Large intestine (tissue), 3 donors: ENCODE measurements at regions not wholly inside any gene's neighbourhood (a gene's known extent, or its start where the extent isn't known, plus 50 kb on each side); places are given as distances from the start of the nearest gene placed in this dataset.

Source experiments
- DNase-seq, 2 donors: peaks; one replicate each; pipeline versions ENCODE4 v3.0.0 to v3.0.0-alpha.2; 2013
- H3K27ac ChIP-seq: one replicate; pipeline ENCODE4 v1.5.1; 2013; ENCODE audit warnings: low read length
- H3K27me3 ChIP-seq: 2 replicates; pipeline ENCODE4 v1.6.1; 2013; ENCODE audit warnings: low read length; ENCODE audit not compliant: control insufficient read depth, insufficient read depth
- H3K36me3 ChIP-seq: 2 replicates; pipeline ENCODE4 v1.6.1; 2013; ENCODE audit warnings: low read length; ENCODE audit not compliant: control insufficient read depth, insufficient read depth
- H3K4me1 ChIP-seq: one replicate; pipeline ENCODE4 v1.6.1; 2013; ENCODE audit warnings: low read length; ENCODE audit not compliant: control insufficient read depth, insufficient read depth
- H3K4me3 ChIP-seq: one replicate; pipeline ENCODE4 v1.5.1; 2013; ENCODE audit warnings: low read length
- H3K9me3 ChIP-seq: one replicate; pipeline ENCODE4 v1.6.1; 2013; ENCODE audit warnings: mild to moderate bottlenecking, low read depth, low read length, moderate library complexity; ENCODE audit not compliant: control insufficient read depth
- WGBS: methylation state at CpG from one replicate; pipeline ENCODE4 v1.1.5; 2013; ENCODE audit warnings: low lambda C conversion rate; ENCODE audit not compliant: insufficient coverage; 5-methylcytosine and 5-hydroxymethylcytosine counted together

GRCh38 chr17:70897446-70897845, 728.1 kb downstream of the KCNJ2 start:
- DNase-seq, result no peak
- H3K9me3 ChIP-seq, result no peaks in the 10 kb centered on the region
- no peak overlapping the region for H3K4me3 ChIP-seq
- no peaks in the 10 kb centered on the region for H3K27me3 ChIP-seq
- no peaks in the 10 kb centered on the region for H3K36me3 ChIP-seq
- no peak overlapping the region for H3K27ac ChIP-seq
- H3K4me1 ChIP-seq, result no peaks in the 10 kb centered on the region

DNA sequence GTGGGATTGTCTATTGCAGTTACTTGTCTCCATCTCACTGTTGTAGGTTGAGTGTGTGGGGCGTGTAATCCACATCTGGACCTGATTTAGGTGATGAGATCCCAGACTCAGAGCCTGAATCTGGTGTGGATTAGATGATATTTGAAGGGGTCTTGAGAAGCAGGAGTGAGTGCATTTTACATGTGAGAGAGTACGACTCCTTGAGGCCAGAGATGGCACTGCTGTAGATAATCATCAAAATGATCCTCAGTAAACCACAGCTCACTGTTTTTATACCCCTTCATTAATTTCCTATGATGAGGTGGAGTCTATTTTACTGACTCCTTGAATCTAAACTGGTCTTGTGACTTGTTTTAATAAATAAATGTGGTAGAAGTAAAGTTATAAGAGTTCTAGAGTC, 732.5 kb downstream of the KCNJ2 start:
- H3K4me1 ChIP-seq, result no peaks in the 10 kb centered on the region
- no peak for DNase-seq
- no peaks in the 10 kb centered on the region for H3K9me3 ChIP-seq
- H3K36me3 ChIP-seq, result no peaks in the 10 kb centered on the region
- H3K27ac ChIP-seq, result no peak overlapping the region
- H3K4me3 ChIP-seq, result no peak overlapping the region
- no CpG with 5 or more reads among the region's 2 CpGs for WGBS
- no peaks in the 10 kb centered on the region for H3K27me3 ChIP-seq

- 83% methylated on average over 1 of the region's 3 CpGs for WGBS
- H3K9me3 ChIP-seq, result no peaks in the 10 kb centered on the region
- H3K4me3 ChIP-seq, result no peak overlapping the region
- H3K27ac ChIP-seq, result no peak overlapping the region
- no peaks in the 10 kb centered on the region for H3K27me3 ChIP-seq
- DNase-seq, result no peak
- H3K4me1 ChIP-seq, result no peaks in the 10 kb centered on the region
- H3K36me3 ChIP-seq, result no peaks in the 10 kb centered on the region
These were observed 736.5 kb downstream of the KCNJ2 start for GRCh38 chr17:70905796-70906195.

DNA sequence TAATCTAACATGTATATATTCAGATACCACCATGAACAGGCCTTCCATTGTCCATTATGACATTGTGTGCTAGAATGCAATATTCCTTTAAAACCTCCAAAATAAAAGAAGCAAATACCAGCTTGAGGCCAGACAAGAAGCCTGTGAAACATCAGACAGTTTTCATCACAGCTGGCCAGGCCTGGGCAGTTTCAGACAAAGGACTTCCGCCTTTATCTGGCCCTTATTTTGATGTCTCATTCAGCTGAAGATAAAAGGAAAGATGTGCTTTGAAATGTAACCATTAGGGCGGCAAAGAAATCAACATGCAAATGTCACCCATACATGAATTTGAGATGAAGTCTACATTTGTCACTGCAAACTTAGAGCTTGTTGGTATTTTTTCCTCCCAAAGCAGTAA, 737.5 kb downstream of the KCNJ2 start:
- Histone ChIP-seq H3K36me3 (no peaks in the 10 kb centered on the region), H3K27ac (no peak overlapping the region), H3K4me1 (no peaks in the 10 kb centered on the region), H3K9me3 (no peaks in the 10 kb centered on the region), H3K27me3 (no peaks in the 10 kb centered on the region), H3K4me3 (no peak overlapping the region)
- WGBS, result 33% methylated on average over 1 of the region's 2 CpGs
- DNase-seq, result no peak

DNA sequence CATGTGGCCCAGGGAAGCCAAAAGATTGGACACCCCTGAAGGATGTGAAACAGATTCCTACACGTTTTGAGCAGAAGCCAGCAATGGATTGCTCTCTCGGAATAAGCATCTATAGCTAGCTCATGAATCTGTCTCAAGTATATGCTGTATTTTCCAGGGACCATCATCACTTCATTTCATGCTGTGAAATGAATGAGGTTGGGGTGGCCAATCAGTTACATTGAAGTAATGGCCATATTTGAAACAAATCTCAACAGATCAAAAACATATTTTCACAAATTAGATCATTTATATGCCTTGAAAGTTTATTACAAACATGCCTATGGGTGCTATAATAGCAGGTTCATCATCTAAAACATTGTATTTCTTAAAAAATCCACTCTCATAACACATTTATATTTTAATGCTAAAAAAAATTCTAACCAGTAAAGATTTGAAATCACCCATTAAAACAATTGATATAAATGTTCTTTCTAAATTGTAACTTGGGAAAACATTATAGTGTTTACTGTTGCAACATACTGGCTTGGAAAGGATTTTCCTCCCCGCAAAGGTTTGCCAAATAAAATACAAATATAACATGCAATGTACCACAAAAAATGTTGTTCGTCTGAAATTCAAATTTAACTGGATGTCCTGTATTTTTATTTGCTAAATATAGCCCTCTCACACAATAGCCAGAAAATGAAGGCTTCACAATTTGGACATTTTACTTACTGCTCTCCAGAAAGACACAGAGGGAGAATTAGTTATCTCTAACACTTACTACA, 743.6 kb downstream of the KCNJ2 start:
- Histone ChIP-seq H3K4me1 (no peaks in the 10 kb centered on the region), H3K27me3 (no peaks in the 10 kb centered on the region), H3K9me3 (peaks cover under 1% of the 10 kb centered on the region), H3K27ac (no peak overlapping the region), H3K4me3 (no peak overlapping the region), H3K36me3 (no peaks in the 10 kb centered on the region)
- WGBS, result no CpG with 5 or more reads among the region's 4 CpGs
- DNase-seq, result no peak

DNA sequence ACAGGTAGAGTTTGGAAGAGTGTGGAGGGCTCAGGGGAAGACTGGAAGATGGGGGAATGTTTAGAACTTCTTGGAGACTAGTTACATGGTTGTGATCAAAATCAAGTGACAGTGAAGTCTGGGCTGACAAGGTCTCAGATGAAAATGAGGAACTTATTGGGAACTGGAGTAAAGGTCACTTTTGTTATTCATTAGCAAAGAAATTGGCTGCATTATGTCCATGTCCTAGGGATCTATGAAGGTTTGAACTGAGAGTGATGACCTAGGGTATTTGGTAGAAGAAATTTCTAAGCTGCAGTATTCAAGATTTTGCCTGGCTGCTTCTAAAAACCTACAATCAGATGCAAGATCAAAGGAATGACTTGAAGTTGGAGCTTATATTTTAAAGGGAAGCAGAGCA, 747.1 kb downstream of the KCNJ2 start:
- Histone ChIP-seq H3K4me3 (no peak overlapping the region), H3K27ac (no peak overlapping the region), H3K4me1 (no peaks in the 10 kb centered on the region), H3K36me3 (no peaks in the 10 kb centered on the region), H3K9me3 (peaks cover 3% of the 10 kb centered on the region), H3K27me3 (no peaks in the 10 kb centered on the region)
- DNase-seq, result no peak

DNA sequence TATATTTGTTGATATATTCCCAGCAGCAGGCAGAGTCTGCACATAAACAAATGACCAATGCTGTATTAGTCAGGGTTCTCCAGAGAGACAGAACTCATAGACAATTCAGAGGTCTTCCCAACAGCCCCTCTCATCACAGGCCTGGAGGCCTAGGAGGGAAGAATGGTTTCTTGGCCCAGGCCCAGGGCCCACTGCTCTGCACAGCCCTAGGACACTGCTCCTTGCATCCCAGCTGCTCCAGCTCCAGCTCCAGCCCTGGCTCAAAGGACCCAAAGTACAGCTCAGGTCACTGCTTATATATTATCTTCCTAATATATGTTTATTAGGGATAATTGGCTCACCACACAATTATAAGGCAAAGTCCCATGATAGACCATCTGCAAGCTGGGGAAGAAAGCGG, 749.9 kb downstream of the KCNJ2 start:
- WGBS, result no CpG with 5 or more reads among the region's 1 CpG
- Histone ChIP-seq H3K36me3 (no peaks in the 10 kb centered on the region), H3K4me3 (no peak overlapping the region)

GRCh38 chr17:70920416-70920815, 751.1 kb downstream of the KCNJ2 start:
- Histone ChIP-seq H3K4me3 (no peak overlapping the region), H3K36me3 (no peaks in the 10 kb centered on the region), H3K4me1 (no peaks in the 10 kb centered on the region), H3K27ac (no peak overlapping the region), H3K27me3 (no peaks in the 10 kb centered on the region), H3K9me3 (peaks cover 3% of the 10 kb centered on the region)
- no CpG with 5 or more reads among the region's 1 CpG for WGBS
- DNase-seq, result no peak

More for the DNA sequence above, 749.9 kb downstream of the KCNJ2 start:
- no peaks in the 10 kb centered on the region for H3K27me3 ChIP-seq
- no peaks in the 10 kb centered on the region for H3K4me1 ChIP-seq
- no peak for DNase-seq
- H3K9me3 ChIP-seq, result peaks cover 3% of the 10 kb centered on the region
- no peak overlapping the region for H3K27ac ChIP-seq

- DNase-seq, result no peak
- no peak overlapping the region for H3K27ac ChIP-seq
- WGBS, result no CpG with 5 or more reads among the region's 2 CpGs
- no peaks in the 10 kb centered on the region for H3K4me1 ChIP-seq
- H3K27me3 ChIP-seq, result no peaks in the 10 kb centered on the region
- no peak overlapping the region for H3K4me3 ChIP-seq
- H3K9me3 ChIP-seq, result peaks cover 3% of the 10 kb centered on the region
- H3K36me3 ChIP-seq, result no peaks in the 10 kb centered on the region
These were observed 752.9 kb downstream of the KCNJ2 start for GRCh38 chr17:70922268-70922667.

GRCh38 chr17:70924776-70925175, 755.4 kb downstream of the KCNJ2 start:
- DNase-seq, result no peak
- no peak overlapping the region for H3K4me3 ChIP-seq
- 94% methylated on average over 2 of the region's 4 CpGs for WGBS
- H3K9me3 ChIP-seq, result no peaks in the 10 kb centered on the region
- no peaks in the 10 kb centered on the region for H3K36me3 ChIP-seq
- H3K27ac ChIP-seq, result no peak overlapping the region
- H3K27me3 ChIP-seq, result no peaks in the 10 kb centered on the region
- H3K4me1 ChIP-seq, result no peaks in the 10 kb centered on the region

GRCh38 chr17:70929226-70929625, 759.9 kb downstream of the KCNJ2 start:
- no CpG with 5 or more reads among the region's 2 CpGs for WGBS
- no peak for DNase-seq
- Histone ChIP-seq H3K27ac (no peak overlapping the region), H3K4me1 (no peaks in the 10 kb centered on the region), H3K27me3 (no peaks in the 10 kb centered on the region), H3K4me3 (no peak overlapping the region), H3K9me3 (no peaks in the 10 kb centered on the region), H3K36me3 (no peaks in the 10 kb centered on the region)
